ENCODE measurements at regions not wholly inside any gene's neighbourhood (a gene's known extent, or its start where the extent isn't known, plus 50 kb on each side); places are given as distances from the start of the nearest gene placed in this dataset.

- TF ChIP-seq CTCF (IDR thresholded peaks at IDR 0.05) (no peak), POLR2A (IDR thresholded peaks at IDR 0.05) (no peak), POLR2AphosphoS5 (IDR thresholded peaks at IDR 0.05) (no peak)
These were observed 53.0 kb upstream of the EN2 start for GRCh38 chr7:155404976-155405375.
